ENCODE measurements at regions not wholly inside any gene's neighbourhood (a gene's known extent, or its start where the extent isn't known, plus 50 kb on each side); places are given as distances from the start of the nearest gene placed in this dataset.

DNA sequence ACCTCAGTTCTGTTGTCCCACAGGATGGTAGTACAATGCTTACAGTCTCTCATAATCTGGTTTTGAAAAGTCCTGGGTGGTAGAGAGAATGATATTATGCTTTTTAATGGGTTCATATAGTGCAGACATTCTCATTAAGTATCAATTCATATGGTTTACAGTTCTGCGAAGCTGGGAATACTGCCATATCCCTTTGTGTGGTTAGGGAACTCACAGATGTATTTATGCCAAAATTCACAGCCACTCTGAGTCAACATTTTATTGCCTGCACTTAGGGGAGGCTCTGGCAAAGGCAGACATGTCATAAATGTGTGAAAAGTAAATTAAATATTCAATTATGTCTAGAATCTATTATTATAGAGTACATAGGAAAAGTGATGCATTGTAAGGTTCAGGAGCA lies 808.2 kb downstream of the SUCLG1 start:
- no peak for DNase-seq (ENCODE audit: low spot score)

DNA sequence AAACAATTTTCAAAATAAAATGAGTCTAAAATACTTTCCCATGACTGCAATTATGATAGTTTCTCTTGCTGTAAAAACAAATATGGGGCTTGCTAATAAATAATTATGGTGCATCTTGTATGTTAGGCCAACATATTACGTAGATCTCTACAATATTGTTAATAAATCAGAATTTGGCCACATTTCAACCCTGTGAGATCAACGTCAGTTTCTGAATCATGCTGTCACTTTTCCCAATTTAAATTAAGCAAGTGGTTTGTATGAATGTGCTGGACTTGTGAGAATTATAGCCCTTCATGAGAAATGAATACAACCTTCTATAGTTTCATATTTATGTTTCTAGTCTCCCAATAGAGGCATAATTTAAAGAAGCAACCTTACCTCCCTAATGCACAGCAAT lies 808.9 kb downstream of the SUCLG1 start:
- DNase-seq (ENCODE audit: low spot score) = no peak

GRCh38 chr2:83640506-83640905 lies 818.6 kb downstream of the SUCLG1 start:
- DNase-seq (ENCODE audit: low spot score) = no peak

DNA sequence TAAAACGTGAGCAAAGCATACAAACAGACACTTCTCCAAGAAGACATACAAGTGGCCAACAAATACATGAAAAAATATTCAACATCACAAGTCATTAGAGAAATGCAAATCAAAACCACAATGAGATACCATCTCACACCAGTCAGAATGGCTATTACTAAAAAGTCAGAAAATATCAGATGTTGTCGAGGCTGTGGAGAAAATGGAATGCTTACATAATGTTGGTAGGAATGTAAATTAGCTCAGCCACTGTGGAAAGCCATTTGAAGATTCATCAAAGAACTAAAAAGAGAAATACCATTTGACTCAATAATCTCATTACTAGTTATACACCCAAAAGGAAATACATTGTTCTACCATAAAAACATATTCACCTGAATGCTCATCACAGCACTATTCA lies 825.7 kb downstream of the SUCLG1 start:
- no peak for DNase-seq (ENCODE audit: low spot score)

DNA sequence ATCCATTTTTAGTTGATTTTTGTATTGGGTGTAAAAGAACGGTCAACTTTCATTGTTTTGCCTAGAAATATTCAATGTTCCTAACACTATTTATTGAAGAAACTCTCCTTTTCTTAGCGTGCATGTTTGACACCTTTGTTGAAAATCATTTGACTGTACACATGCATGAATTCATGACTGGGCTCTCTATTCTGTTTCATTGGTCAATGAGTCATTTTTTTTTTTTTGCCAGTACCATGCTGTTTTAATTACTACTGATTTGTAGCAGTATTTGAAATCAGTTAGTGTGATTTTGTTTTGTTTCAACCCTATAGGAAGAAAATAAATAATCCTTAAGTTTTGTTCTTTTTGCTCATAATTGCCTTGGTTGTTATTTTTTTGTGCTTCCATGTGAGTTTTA lies 828.7 kb downstream of the SUCLG1 start:
- DNase-seq (ENCODE audit: low spot score) = no peak

DNA sequence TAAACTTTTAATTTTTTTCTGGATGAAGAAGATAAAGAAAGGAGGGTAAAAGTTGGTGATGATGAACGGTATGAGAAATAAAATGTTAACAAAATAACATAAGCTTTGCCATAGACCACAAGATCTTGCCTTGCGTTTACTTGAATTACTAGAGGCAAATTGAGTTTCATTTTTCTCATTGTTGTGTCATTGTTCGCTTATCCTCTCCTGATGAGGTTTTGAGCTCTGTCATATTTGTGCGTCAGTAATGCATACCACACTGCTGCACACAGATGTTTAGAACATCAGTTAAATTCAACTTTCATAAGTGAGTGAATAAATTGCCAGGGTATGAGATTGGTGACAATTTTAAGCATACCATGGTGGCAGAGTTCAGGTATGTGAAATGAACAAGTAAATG lies 843.6 kb downstream of the SUCLG1 start:
- no peak for DNase-seq (ENCODE audit: low spot score)

- DNase-seq (ENCODE audit: low spot score) = no peak
These were observed 845.9 kb downstream of the SUCLG1 start for GRCh38 chr2:83613178-83613577.

DNA sequence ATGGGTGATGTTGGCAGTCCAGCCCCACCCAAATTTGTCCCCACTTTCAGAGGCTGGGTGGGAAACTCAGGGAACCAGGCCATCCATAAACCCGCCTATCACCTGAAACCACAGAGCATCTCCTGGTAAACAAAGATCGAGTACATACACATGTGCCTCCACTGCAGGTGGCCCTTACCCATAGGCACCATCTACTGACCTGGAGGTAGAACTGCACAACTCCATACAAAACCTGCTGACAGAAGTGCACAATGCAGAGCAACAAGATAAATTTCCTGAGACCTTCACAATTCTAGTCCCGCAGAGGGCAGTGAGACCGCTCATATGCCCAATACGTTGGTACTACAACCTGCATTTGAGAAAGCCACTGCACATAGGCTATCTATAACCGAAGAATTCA lies 856.3 kb downstream of the SUCLG1 start:
- no peak for DNase-seq (ENCODE audit: low spot score)

DNA sequence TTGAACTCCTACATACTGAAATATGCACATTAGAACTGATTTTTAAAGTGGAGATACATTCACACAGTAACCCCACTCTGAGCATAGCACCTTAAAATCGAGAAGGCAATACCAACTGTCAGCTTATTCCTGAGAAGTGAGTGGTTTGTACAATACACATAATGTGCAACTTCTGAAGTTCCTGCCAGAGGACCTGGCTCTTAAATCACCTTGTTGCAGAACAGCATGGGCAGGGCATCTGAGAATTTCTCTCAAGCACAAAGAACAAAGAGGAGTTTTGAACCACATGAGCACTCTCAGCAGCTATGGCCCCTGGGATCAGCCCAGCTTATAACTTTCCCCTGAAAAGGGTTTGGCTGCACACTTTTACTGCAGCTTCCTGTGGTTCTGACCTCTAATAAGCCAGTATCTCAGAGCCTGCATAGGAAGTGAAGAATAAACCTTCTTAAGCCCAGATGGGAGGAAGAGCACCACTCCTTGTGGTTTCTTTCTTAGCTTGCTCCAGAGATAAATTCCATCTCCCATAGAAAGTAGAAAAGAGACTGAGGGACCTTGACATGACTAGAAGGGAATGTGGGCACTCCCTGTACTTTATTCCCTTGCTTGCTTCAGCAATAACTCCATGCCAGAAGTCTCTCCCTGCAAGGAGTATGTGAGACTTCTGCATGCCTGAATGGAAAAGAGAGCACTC lies 862.3 kb downstream of the SUCLG1 start:
- DNase-seq (ENCODE audit: low spot score) = no peak

DNA sequence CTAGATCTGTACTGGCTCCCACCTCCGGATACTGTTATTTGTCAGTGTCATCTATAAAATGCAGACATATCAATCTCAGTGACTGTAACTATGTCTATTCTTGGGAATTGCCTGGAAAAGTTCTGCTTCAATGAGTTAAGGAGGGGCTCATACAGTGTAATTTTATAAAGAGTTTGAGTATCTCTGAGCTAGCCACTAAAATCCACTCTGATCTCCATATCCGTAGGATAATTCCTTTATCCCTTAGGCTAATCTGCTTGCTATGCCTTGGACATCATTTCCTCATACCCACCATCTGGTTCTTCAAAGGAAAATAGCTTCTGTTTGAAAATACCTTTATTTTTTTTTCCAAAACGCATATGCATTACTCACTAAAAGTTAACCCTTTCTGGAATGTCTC lies 863.2 kb downstream of the SUCLG1 start:
- no peak for DNase-seq (ENCODE audit: low spot score)

GRCh38 chr2:83595121-83595690 lies 863.9 kb downstream of the SUCLG1 start:
- no peak for DNase-seq (ENCODE audit: low spot score)

DNA sequence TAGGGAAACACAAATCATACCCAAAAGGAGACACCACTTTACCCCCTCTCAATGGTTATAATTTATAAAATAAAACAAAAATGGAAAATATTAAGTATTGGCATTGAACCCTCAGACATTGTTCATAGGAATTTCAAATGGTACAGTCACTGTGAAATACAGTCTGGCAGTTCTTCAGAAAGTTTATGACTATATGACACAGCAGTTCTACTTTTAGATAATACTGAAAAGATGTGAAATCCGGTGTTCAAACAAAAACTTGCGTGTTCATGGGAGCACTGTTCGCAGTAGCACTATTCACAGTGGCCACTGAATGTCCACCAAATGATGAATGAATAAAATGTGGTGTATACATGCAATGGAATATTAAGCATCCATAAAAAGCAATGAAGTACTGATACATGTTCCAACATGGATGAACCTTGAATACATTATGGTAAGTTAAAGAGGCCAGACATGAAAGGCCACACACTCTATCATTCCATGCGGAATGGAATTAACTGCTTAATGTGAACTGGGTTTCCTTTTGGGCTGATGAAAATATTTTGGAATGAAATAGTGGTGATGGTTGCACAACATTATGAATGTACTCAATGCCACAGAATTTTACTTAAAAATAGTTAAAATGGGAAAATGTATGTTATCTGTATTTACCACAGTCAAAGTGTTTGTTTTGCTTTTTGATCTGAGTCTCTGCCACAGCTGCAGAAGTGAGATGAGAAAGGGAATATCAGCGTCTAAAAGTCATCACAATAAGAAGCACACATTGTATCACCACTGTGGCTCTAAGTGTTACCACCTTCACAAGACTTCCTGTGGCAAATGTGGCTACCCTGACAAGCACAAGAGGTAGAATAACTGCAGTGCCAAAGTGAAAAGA lies 864.6 kb downstream of the SUCLG1 start:
- DNase-seq (ENCODE audit: low spot score) = no peak

DNA sequence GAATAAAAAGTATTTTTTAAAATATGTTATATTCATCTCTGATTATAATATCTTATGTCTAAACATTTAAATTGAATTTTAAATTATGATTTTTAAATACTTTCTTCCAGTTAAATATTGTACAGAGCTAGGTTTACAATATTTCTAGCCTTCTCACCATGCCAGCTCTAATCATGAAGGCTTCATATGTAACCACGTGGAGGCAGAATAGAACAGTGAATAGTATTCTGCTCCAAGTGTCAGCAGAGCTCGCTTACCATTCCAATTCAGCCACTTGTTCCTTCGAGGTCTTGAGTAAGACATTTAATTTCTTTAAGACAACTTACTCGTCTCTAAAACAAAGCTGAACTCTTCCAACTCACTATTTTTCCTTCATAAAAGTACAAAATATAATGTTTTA lies 871.8 kb downstream of the SUCLG1 start:
- peak; percentile 21 for DNase-seq (ENCODE audit: low spot score)

DNA sequence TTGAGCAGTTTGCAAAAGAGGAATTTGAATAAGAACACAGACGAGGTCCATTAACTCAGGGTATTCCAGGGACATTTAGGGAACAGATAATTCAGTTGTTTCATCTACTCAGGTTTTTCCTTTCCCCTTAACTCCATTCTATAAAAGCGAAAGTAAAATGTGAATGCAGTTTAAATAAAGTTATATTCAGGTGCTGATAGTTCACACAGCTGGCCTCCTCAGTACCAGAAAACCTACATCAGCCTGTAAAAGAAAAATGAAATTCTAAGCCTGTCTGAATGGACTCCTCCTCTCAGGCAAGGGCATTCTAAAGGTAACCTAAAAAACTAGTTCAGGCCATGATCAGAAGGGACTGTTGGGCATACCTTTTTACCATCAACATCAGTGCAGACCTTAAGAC lies 873.8 kb downstream of the SUCLG1 start:
- DNase-seq (ENCODE audit: low spot score) = no peak

DNA sequence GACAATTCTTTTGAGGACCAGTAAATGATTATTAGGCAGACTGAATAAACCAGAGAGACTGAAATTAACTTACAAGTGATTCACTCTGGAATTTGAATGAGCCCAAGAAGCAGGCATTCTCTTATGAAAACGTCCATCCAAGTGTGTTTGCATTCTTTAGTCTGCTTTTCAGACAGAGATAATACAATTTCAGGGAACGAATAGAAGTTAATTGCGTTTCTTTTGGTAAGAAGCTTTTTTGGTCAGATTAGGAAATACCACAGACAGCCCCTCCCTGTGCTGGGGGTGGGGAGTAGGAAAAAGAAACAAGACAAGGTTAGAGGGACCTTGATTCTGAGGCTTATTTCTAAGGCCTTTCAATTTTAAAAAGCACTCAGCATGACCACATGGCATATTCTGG lies 874.4 kb downstream of the SUCLG1 start:
- DNase-seq (ENCODE audit: low spot score) = no peak

GRCh38 chr2:83582589-83582988 lies 876.5 kb downstream of the SUCLG1 start:
- no peak for DNase-seq (ENCODE audit: low spot score)

DNA sequence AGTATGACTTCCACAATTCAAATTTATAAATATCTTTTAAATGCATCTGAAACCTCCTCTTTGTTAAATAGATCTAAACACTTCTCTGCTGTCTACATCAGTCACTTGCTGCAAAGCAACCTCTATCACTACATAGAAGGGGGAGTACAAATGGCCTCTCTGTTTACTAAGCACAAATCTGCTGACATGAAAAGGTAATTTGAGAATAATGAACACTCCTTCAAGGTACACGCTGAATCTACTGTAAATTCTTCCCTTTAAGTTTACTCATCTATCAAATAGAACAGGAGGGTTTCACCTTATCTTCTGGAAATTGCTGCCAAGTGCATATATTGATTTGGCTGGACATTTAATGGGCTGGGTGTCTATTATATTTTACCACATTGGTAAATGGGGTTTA lies 879.6 kb downstream of the SUCLG1 start:
- no peak for DNase-seq (ENCODE audit: low spot score)

DNA sequence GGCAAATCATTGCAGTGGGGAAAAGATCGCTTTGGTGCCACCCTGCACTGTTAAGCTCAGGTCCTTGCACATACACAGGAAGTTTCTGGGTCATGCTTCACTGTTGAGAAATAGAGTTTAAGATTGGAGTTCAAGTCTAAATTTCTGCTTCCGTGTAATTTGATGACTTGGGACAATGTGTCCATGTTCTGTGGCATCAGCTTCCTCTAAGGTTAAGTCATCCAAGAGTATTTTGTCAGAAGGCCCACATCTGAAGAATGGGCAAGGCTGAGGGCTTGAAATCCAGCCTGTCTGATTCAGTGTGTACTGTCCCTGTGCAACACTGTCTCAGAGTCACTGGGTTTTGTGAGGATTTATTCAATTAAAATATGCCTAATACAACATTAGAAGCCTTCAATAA lies 880.7 kb downstream of the SUCLG1 start:
- DNase-seq (ENCODE audit: low spot score) = no peak

DNA sequence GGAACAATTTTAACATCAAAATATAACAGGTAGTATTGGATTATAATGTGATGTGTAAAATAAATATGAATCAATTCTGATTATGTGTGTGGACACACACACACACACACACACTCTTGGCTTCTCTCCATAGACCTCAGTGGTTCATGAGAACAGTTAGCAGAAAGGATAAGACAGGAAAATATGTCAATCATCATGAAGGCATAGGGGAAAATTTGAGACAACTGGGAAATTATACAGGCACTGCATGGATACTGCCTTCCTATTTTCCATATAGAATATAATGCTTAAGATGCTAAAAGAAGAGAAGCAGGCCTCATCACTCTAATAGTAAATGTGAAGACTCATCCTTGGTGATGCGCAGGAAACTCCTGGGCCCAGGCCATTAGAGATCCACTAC lies 884.5 kb downstream of the SUCLG1 start:
- DNase-seq (ENCODE audit: low spot score) = no peak

GRCh38 chr2:83573060-83573459 lies 886.0 kb downstream of the SUCLG1 start:
- no peak for DNase-seq (ENCODE audit: low spot score)

GRCh38 chr2:83572400-83572799 lies 886.7 kb downstream of the SUCLG1 start:
- DNase-seq (ENCODE audit: low spot score) = no peak

GRCh38 chr2:83567551-83567950 lies 891.5 kb downstream of the SUCLG1 start:
- no peak for DNase-seq (ENCODE audit: low spot score)

DNA sequence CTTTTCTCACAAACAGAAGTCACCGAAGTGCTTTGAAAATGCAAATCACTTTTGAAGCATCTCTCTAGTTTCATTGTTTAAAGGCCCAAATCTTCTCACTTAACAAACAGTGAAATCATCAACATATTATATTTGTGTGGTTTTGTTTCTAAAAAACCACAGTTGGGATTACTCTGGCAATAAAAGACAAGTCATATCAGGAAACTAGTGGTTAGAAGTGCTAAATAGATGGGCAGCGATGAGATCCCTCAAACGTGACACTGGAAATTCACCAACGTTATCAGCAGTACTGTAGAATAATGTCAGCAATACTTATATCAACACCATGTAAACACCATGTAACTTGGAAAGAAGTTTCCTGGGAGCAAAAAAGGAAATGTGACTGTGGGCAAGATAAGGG lies 893.5 kb downstream of the SUCLG1 start:
- DNase-seq (ENCODE audit: low spot score) = no peak

Data from globus pallidus (tissue), 1 donor.